NCI-H345 (cell line): ENCODE measurements at regions not wholly inside any gene's neighbourhood (a gene's known extent, or its start where the extent isn't known, plus 50 kb on each side); places are given as distances from the start of the nearest gene placed in this dataset.

Experiments used
- DNase-seq: peaks from one replicate; lab custom pipeline; 2025; lab: John Stamatoyannopoulos, UW

GRCh38 chr15:91679447-91679846, 174.1 kb upstream of the SLCO3A1 start:
- no peak for DNase-seq

GRCh38 chr15:91685436-91685835, 168.1 kb upstream of the SLCO3A1 start:
- DNase-seq = no peak

- DNase-seq = no peak
These were observed 164.7 kb upstream of the SLCO3A1 start for GRCh38 chr15:91688811-91689210.

- DNase-seq = no peak
These were observed 164.1 kb upstream of the SLCO3A1 start for GRCh38 chr15:91689377-91689776.

- no peak for DNase-seq
These were observed 160.9 kb upstream of the SLCO3A1 start for GRCh38 chr15:91692596-91692995.

GRCh38 chr15:91694131-91694830, 159.2 kb upstream of the SLCO3A1 start:
- no peak for DNase-seq

- no peak for DNase-seq
These were observed 158.7 kb upstream of the SLCO3A1 start for GRCh38 chr15:91694831-91695210.

GRCh38 chr15:91695799-91696198, 157.7 kb upstream of the SLCO3A1 start:
- no peak for DNase-seq

GRCh38 chr15:91696981-91697380, 156.5 kb upstream of the SLCO3A1 start:
- DNase-seq = no peak

- DNase-seq = no peak
These were observed 155.3 kb upstream of the SLCO3A1 start for GRCh38 chr15:91698241-91698640.

GRCh38 chr15:91699741-91700140, 153.8 kb upstream of the SLCO3A1 start:
- no peak for DNase-seq

GRCh38 chr15:91703274-91703673, 150.2 kb upstream of the SLCO3A1 start:
- DNase-seq = no peak

GRCh38 chr15:91704343-91704742, 149.2 kb upstream of the SLCO3A1 start:
- DNase-seq = no peak

- DNase-seq = peak; percentile 71
These were observed 147.0 kb upstream of the SLCO3A1 start for GRCh38 chr15:91706322-91707032.

- no peak for DNase-seq
These were observed 143.3 kb upstream of the SLCO3A1 start for GRCh38 chr15:91710080-91710698.

- no peak for DNase-seq
These were observed 142.0 kb upstream of the SLCO3A1 start for GRCh38 chr15:91711384-91712033.

- DNase-seq = no peak
These were observed 141.2 kb upstream of the SLCO3A1 start for GRCh38 chr15:91712286-91712685.

GRCh38 chr15:91716536-91716935, 137.0 kb upstream of the SLCO3A1 start:
- DNase-seq = no peak

- DNase-seq = no peak
These were observed 135.7 kb upstream of the SLCO3A1 start for GRCh38 chr15:91717811-91718210.

- no peak for DNase-seq
These were observed 129.5 kb upstream of the SLCO3A1 start for GRCh38 chr15:91723959-91724358.

GRCh38 chr15:91733661-91734060, 119.8 kb upstream of the SLCO3A1 start:
- DNase-seq = no peak

GRCh38 chr15:91737151-91737818, 116.2 kb upstream of the SLCO3A1 start:
- DNase-seq = no peak
